Endothelial cell of umbilical vein (primary cell): ENCODE measurements at regions not wholly inside any gene's neighbourhood (a gene's known extent, or its start where the extent isn't known, plus 50 kb on each side); places are given as distances from the start of the nearest gene placed in this dataset.

Experiments
- BruUV-seq: library from RNA; stranded (reverse); fragments of 400-500 nt; replicated peaks from 2 replicates; lab custom pipeline; 2021; lab: Mats Ljungman, UMichigan
- CTCF ChIA-PET: fragments of 300-600, 350-600 bp; sonication (Branson Sonifier 250); formaldehyde crosslinking; loops from one replicate; lab custom pipeline; 2021; ENCODE audit warnings: antibody characterized with exemption, inconsistent platforms; lab: Charles Lee
- POLR2A ChIA-PET: fragments of 300-600, 350-600 bp; sonication (Branson Sonifier 250); formaldehyde crosslinking; loops from one replicate; lab custom pipeline; 2021; ENCODE audit warnings: antibody characterized with exemption, inconsistent platforms; lab: Charles Lee
- DNase-seq: peaks from one replicate; pipeline ENCODE4 v3.0.0-alpha.2; 2011; ENCODE audit warnings: low read depth, low spot score
- FAIRE-seq: peaks from 2 replicates; lab custom pipeline; 2011; peaks lifted over from hg19 to GRCh38; lab: Jason Lieb, UNC
- H2AFZ ChIP-seq: 2 replicates; pipeline ENCODE4 v1.6.0; 2012; ENCODE audit warnings: low read depth, low read length, control low read depth, inconsistent platforms
- H3K27ac ChIP-seq: 2 replicates; pipeline ENCODE4 v1.5.1; 2011; ENCODE audit warnings: low read depth, mild to moderate bottlenecking, control low read depth, low read length, moderate library complexity; ENCODE audit not compliant: insufficient read depth
- H3K27me3 ChIP-seq, 2 experiments: 2 replicates each; pipeline versions ENCODE4 v1.6.0 to v1.6.1; 2011; ENCODE audit warnings: low read length in 2 of 2, mixed read lengths in 1 of 2; ENCODE audit not compliant: control insufficient read depth in 2 of 2, insufficient read depth in 2 of 2
- H3K36me3 ChIP-seq, 2 experiments: 2 replicates in 1 of 2; 3 replicates in 1 of 2; pipeline ENCODE4 v1.5.1; 2011; ENCODE audit warnings: low read length in 2 of 2, mild to moderate bottlenecking in 1 of 2, moderate library complexity in 1 of 2; ENCODE audit not compliant: control insufficient read depth in 2 of 2, insufficient read depth in 2 of 2; ENCODE audit errors: extremely low read depth in 1 of 2
- H3K4me1 ChIP-seq: 3 replicates; pipeline ENCODE4 v1.5.1; 2011; ENCODE audit warnings: mild to moderate bottlenecking, low read length; ENCODE audit not compliant: control insufficient read depth, insufficient read depth; ENCODE audit errors: extremely low read depth
- H3K4me2 ChIP-seq: 2 replicates; pipeline ENCODE4 v1.6.1; 2011; ENCODE audit warnings: low read length, control low read depth, mixed read lengths; ENCODE audit not compliant: insufficient read depth
- H3K4me3 ChIP-seq, 3 experiments: fragments of 200-600 bp in 1 of 3; sonication (generic), shearing (Covaris generic) in 1 of 3; replicated peaks in 1 of 3; 2 replicates each; pipeline ENCODE4 v1.5.1; 2011 to 2016; ENCODE audit warnings: control low read depth in 3 of 3, low read length in 3 of 3, mild to moderate bottlenecking in 2 of 3, inconsistent platforms in 1 of 3, low read depth in 1 of 3, moderate library complexity in 1 of 3; ENCODE audit not compliant: insufficient read depth in 1 of 3
- H3K79me2 ChIP-seq: 2 replicates; pipeline ENCODE4 v1.6.0; 2012; ENCODE audit warnings: low read length, inconsistent platforms; ENCODE audit not compliant: control insufficient read depth, insufficient read depth
- H3K9ac ChIP-seq: replicated peaks from 2 replicates; pipeline ENCODE3; 2011; ENCODE audit warnings: low read length, control low read depth; ENCODE audit not compliant: insufficient read depth; ENCODE audit errors: extremely low read depth
- H3K9me1 ChIP-seq: replicated peaks from 3 replicates; pipeline ENCODE4 v1.6.0; 2011; ENCODE audit warnings: mild to moderate bottlenecking, low read length; ENCODE audit not compliant: control insufficient read depth, insufficient read depth; ENCODE audit errors: extremely low read depth
- H3K9me3 ChIP-seq: replicated peaks from 2 replicates; pipeline ENCODE4 v1.5.1; 2012; ENCODE audit warnings: low read length, inconsistent platforms; ENCODE audit not compliant: control insufficient read depth, insufficient read depth
- H4K20me1 ChIP-seq: replicated peaks from 2 replicates; pipeline ENCODE3; 2011; ENCODE audit warnings: mild to moderate bottlenecking, low read length; ENCODE audit not compliant: control insufficient read depth, insufficient read depth; ENCODE audit errors: extremely low read depth
- CTCF ChIP-seq, 2 donors: IDR thresholded peaks; 1 replicate in 1 of 2; 2 replicates in 1 of 2; pipeline ENCODE4 v1.5.1; 2011; ENCODE audit warnings: low read length in 2 of 2, mild to moderate bottlenecking in 2 of 2, moderate library complexity in 2 of 2, control low read depth in 1 of 2, inconsistent platforms in 1 of 2, low read depth in 1 of 2; ENCODE audit not compliant: insufficient read depth in 1 of 2; ENCODE audit errors: extremely low read depth in 1 of 2
- EZH2 ChIP-seq: IDR thresholded peaks from 2 replicates; pipeline ENCODE4 v1.6.1; 2012; ENCODE audit warnings: borderline replicate concordance, low read depth, mild to moderate bottlenecking, moderate library complexity, low read length, inconsistent platforms; ENCODE audit not compliant: severe bottlenecking
- FOS ChIP-seq: IDR thresholded peaks from 2 replicates; pipeline ENCODE4 v1.6.1; 2011; ENCODE audit warnings: mild to moderate bottlenecking, low read length, moderate library complexity, borderline replicate concordance; ENCODE audit not compliant: insufficient read depth
- GATA2 ChIP-seq: IDR thresholded peaks from 2 replicates; pipeline ENCODE4 v1.7.0; 2011; ENCODE audit warnings: low read depth, mild to moderate bottlenecking, moderate library complexity, mixed read lengths, low read length; ENCODE audit not compliant: insufficient read length, insufficient read depth
- JUN ChIP-seq: IDR thresholded peaks from 2 replicates; pipeline ENCODE4 v1.6.1; 2011; ENCODE audit warnings: borderline replicate concordance, low read depth; ENCODE audit not compliant: insufficient read length, insufficient read depth
- MAX ChIP-seq: IDR thresholded peaks from 2 replicates; pipeline ENCODE4 v1.6.1; 2011; ENCODE audit not compliant: insufficient read depth, insufficient read length
- MYC ChIP-seq: IDR thresholded peaks from one replicate; pipeline ENCODE4 v1.6.1; 2011; ENCODE audit warnings: mild to moderate bottlenecking, low read depth, low read length
- POLR2A ChIP-seq: IDR thresholded peaks from 2 replicates; pipeline ENCODE4 v1.6.1; 2012; ENCODE audit warnings: low read depth, mild to moderate bottlenecking, control low read depth, low read length
- POLR2AphosphoS5 ChIP-seq: IDR thresholded peaks from 2 replicates; pipeline ENCODE4 v1.6.1; 2012; ENCODE audit warnings: low read depth, mild to moderate bottlenecking, control low read depth, low read length, moderate library complexity; ENCODE audit not compliant: insufficient read depth
- dilution Hi-C: fragments of 300-500 bp; cut with MboI; formaldehyde crosslinking; loops from one replicate; pipeline ENCODE4 v1.15.0; 2019; ENCODE audit warnings: low sequenced_read_pairs; ENCODE audit not compliant: extremely low pct_ligation_motif_present
- intact Hi-C: fragments of 100-400 bp; cut with micrococcal nuclease; formaldehyde crosslinking; loops from one replicate; pipeline ENCODE4 v1.10.0; 2022

DNA sequence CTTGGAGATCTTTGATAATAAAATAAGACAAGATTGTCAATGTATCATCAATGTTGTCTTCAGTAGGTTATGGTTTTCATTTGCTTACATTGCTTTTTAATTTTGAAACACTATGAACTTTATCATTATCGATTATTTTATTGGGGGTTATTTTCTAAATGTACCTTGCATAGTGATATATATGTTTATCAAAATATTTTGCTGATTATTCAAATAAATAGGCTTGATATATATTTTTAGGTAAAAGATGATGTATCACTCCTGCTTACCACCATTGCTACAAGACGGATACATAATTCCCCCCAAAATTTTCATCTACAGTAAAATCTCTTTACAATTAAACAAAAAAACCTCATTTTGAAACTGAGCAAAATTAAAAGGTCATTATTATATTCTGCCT is 293.8 kb downstream of the SUCLG1 start:
- H3K4me1 ChIP-seq, result no peaks in the 10 kb centered on the region
- no peak for DNase-seq

More for the DNA sequence above, 293.8 kb downstream of the SUCLG1 start:
- Histone ChIP-seq H3K36me3 (no peaks in the 10 kb centered on the region), H3K4me2 (no peak overlapping the region), H3K9me1 (no peaks in the 10 kb centered on the region), H3K9ac (no peak overlapping the region), H3K79me2 (no peaks in the 10 kb centered on the region), H3K27me3 (no peaks in the 10 kb centered on the region), H2AFZ (no peak overlapping the region), H4K20me1 (no peaks in the 10 kb centered on the region), H3K27ac (no peak overlapping the region), H3K4me3 (no peak overlapping the region), H3K9me3 (peaks cover 2% of the 10 kb centered on the region)
- dilution Hi-C loops (no loop called here), intact Hi-C loops (no loop called here)
- ChIA-PET POLR2A (no interaction called here), CTCF (no interaction called here)
- TF ChIP-seq CTCF (IDR thresholded peaks at IDR 0.05; ENCODE audit: extremely low read depth in 1 of 2, insufficient read depth in 1 of 2, low read depth in 1 of 2, low read length in 2 of 2) (no peak), MAX (no peak), FOS (no peak), GATA2 (no peak), POLR2AphosphoS5 (no peak), JUN (no peak), EZH2 (no peak), MYC (no peak), POLR2A (no peak)
- FAIRE-seq, result no peak
- no TSS peak for BruUV-seq
